SHP77 treated with DMSO at 0.1 percent for 48 hours (cell line): ENCODE measurements at regions not wholly inside any gene's neighbourhood (a gene's known extent, or its start where the extent isn't known, plus 50 kb on each side); places are given as distances from the start of the nearest gene placed in this dataset.

Experiments used
- DNase-seq: peaks from one replicate; lab custom pipeline; 2025; lab: John Stamatoyannopoulos, UW

DNA sequence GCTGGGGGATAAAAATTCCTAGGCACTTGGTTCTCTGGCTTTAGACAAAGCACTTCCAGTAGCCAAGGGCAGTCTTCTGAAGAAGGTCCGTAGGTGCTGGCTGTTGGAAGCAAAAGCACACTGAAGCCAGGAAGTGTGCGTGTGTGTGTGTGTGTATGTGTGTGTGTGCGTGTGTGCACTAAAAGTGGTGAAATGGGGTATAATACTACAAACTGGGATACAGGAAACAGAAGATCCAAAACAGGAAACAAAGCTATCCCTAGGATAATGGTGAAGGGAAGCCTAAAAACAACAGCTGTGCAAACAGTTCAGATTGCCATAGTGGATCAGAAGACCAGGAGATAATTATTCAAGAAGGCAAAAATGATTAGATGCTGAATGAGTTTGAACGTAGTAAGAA, 103.4 kb downstream of the IL20RB start:
- no peak for DNase-seq

DNA sequence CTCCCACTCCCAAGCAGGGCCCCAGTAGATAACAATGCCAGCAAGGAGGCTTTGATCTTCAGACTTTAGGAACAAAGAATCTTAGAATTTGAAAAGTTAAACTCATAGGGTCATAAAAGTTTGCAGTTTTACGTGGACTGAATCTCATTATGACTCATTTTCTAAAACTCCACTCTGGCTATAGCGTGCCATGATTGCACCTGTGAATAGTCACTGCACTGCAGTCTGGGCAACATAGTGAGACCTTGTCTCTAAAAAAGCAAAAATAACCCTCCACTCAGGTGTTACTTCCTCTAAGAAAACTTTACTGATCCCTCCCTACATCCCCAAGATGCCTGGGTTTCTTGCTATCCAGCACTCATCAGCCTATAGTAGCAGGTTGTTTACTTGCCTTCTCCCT, 104.5 kb downstream of the IL20RB start:
- no peak for DNase-seq

DNA sequence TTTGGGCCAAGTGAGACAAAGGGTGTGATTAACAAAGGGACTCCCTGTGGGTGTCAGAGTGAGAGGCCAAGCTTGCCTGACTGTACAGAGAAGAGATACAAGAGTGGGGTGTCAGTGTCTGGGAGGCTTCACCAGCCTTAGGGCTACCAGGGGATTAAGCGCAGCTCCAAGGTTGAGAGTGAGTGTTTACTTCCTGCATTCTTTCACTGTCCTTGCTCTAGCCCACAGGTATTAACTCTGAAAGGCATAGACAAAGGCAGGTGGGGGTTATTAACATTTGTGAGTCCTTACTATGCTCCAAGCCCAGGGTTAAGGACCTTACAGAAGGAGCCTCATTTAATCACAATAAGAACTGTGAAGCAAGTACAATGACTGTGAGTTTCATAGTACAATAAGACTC, 107.6 kb downstream of the IL20RB start:
- no peak for DNase-seq

DNA sequence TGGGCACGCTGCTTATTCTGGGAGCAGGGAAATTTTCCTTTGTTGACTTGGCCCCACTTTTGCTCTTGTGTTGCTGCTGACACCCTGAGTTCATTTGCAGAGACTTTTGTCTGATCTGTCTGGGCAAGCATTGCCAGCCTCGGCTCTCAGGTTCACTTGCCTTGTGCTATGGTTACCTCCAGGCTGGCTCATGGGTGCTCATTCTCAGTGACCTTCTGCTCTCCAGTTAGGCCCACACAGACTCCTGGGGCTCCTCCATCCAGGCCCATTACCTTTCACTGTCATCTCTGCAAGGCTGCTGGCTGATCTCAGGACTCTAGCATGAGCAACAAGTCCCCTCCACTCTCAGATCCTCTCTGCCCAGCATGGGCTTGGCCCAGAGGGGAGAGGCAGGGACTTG, 108.3 kb downstream of the IL20RB start:
- DNase-seq: no peak

DNA sequence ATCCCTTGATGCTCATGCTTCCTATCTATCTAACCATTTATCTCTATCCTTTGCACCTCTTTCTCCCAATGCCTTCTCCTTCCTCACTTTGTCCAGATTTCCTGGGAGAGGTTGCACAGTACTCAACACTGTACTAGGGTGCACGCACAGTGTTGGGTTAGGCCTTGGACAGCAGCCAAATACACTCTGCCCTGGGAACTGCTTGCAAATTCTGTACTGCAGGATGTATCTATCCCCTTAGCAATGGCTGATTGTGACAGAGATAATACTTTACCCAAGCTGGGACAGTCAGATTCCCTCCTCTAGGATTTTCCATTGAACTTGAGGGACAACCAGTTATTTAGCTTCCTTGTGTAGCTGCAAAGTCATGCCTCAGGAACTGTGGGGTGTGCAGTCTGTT, 113.3 kb downstream of the IL20RB start:
- no peak for DNase-seq

DNA sequence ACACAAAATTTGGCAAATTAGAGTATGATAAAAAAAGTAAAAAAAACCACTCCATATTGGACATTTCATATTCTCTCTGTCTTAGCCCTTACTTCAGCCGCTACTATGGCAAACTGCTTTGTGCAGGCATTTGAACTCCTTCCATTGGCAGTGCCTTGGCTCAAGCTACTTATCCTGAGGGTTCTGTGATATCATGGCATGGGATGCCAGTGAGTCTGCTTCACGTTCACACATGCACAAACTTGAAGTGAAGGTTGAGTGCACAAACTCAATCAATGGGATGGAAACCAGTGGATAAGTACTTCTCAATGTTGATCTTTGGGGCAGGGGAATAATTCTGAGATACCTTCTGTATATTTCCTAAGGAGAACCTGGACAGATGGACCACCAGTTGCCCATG, 117.2 kb downstream of the IL20RB start:
- no peak for DNase-seq

DNA sequence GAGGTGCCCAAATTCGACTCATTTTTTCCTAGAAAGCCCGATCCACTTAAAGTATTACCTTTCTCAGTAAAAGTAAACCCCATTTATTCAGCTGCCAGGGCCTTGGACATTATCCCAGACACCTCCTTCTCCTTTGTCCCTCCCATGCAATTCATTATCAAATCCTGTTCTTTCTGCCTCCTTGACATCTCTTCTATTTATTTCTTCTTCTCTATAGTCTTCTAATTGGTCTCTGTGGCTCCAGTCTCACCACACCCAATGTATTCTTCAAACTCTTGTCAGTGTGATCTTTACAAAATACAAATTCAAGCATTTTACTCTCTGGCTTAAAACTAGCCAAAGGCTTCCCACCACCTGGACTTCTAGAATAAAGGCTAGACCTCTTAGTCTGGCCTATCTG, 120.3 kb downstream of the IL20RB start:
- no peak for DNase-seq

DNA sequence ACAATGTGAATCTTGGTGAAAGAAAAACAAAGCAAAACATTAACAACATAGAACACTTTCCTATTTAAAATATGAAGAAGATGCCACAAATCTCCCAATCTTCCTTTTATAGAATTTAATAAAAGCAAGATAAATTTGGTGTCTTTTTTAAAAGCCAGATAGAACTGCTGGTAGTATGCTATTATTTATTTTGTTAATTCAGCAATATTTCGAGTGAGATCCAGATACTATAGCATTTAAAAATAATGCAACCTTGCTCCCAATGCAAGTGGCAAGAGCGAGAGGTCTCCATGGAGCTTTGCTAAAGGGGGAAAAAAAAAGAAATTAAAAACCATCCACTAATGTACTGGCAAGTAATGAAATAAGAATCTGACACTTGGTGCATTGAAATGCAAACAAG, 121.8 kb downstream of the IL20RB start:
- DNase-seq: no peak

DNA sequence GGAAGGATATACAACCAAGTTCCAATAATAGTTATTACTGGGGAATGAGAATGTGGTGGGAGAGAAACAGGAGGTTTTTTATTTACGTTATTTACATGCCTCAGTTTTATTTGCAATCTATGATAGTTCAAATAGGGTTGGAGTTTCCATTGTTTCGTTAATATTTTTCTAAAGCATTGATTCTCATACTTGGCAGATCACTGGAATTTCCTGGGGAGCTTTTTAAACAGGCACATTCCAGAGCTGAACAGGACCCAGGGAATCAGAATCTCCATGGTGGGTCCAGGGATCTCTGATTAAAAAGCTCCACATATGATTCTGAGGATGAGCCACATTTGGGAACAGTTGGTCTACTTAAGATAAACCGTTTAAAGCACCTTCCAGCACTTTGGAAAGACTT, 123.9 kb downstream of the IL20RB start:
- no peak for DNase-seq

DNA sequence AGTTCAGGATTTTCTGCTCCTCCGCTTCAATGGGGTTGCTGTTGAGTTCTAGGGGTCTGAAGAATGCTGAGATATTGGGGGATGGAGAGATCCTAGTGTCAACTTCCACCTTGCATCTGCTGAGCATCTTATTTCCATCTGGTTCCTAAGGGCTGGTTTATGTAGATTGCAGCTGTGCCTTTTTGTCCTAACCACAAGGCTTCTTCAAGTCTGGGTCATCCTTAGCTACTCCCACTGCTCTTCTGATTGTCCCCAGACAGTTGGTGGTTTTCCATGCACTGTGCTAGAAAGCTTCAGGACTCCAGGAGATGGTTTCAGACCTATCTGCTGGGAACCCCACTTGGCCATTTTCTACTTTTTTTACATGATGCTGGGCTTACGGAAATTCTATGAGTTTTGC, 125.0 kb downstream of the IL20RB start:
- no peak for DNase-seq

DNA sequence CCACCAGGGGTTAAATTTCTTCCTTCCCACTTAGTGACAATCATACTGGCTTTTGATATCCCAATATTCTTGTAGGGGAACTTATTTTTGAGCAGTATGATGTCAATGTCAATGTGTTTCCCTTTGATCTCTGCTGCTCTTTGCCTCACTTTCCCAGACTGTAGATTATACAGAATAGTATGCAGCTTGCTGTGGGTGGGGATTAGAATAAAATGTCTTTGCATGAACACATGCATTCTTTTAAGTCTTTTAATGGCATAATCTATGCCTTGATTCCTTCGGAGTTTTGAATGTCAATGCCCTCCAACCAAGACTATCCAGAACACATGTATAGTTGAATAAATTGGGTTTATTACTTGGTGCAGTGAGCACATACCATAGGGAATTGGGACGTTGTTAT, 125.5 kb downstream of the IL20RB start:
- DNase-seq: no peak

DNA sequence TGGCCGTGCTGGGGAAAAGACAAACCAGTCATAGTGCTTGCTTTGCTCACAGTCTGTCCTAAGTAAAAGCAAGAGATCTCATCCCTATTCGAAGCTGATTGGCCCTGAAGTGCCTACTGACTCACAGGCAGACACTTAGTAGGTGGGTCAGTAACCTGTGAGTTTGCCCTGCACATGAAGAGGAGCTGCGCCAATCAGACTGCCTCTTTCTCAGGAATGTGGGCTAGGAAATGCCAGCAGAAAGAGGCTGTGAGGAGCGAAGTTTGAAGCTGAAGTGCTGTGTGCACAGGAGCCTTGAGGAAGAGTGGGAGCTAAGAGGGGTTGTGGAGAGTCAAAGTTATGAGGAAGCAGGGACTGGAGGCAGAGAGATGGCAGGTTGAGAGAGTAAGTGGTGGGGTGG, 126.8 kb downstream of the IL20RB start:
- DNase-seq: no peak

DNA sequence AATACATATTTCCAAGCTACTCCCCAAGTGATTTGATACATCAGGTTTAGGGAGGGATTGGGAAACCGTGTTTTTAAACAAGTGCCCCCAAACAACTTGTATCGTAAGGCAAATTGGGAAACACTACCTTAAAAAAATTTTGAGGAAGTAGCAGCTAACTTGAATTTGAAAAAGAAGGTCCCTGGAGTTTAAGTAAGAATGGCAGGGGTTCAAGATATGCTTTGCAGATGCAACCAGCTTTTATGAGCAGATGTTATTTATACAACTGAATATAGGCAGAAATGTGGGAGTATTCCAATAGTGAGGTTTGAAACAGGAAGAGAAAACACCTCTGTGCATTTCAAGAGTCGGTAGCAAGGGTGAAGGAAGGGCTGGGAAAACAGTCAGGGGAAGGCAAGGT, 139.6 kb downstream of the IL20RB start:
- DNase-seq: no peak

DNA sequence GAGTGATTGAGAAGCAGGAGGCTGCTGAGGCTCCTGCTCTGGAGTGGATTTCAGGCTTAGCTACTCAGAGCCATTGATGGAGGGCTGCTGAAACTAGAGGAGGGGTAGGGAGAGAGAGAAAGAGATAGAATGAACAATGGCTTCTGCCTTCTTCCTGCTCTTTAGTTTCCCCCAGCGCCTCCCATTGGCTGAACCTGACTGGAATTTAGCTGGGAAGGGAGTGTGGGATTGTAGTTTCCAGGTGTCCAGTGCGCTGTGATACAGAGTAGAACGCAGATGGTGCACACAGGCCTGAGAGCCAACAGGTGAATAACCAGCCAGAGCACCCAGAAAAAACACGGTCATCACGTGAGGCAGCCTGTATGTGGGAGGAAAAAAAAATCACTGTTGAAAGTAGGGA, 140.1 kb downstream of the IL20RB start:
- DNase-seq: no peak

DNA sequence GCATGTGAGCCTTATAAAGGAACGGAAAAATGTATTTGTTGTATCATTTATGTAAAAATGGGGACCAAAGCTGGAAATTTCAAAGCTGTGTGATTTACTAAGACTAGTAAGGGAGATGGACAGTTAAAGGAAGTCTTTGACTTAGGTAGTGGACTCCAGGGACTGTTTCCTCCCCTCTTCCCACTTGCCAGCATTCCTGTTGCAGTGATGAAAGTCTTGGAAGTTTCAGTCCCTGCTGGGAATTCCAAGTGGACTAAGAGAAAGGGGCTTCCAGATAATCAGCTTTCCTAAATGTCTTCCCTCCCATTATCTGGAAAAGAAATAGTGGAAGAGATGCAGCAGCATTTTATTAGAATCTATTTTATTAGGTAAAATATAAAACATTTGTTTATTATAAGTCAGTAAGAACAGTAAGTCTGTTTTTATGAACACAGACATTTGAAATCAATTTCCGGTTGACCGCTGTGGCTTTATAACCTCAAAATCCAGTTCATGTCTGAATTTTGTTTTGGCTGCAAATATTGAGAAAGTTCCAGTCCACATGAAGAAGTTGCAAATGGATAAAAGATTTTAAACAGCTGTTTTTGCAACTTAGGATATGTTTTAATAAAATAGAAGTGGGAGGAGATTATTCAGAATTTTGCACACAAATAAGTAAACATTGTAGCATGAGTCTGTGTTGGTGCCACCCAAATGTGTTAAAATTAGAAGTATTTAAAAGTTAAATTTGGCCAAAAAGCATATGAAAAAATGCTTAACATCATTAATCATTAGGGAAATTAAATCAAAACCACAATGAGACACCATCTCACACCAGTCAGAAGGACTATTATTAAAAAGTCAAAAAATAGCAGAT, 141.8 kb downstream of the IL20RB start:
- no peak for DNase-seq

DNA sequence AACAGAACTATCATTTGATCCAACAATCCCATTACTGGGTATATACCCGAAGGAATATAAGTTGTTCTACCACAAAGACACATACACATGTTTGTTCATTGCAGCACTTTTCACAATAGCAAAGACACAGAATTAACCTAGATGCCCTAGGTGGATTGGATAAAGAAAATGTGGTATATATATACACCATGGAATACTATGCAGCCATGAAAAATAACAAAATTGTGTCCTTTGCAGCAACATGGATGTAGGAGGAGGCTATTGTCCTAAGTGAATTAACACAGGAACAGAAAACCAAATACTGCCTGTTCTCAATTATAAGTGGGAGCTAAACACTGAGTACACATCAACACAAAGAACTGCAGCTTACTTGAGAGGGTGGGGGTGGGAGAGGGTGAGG, 142.5 kb downstream of the IL20RB start:
- DNase-seq: no peak

DNA sequence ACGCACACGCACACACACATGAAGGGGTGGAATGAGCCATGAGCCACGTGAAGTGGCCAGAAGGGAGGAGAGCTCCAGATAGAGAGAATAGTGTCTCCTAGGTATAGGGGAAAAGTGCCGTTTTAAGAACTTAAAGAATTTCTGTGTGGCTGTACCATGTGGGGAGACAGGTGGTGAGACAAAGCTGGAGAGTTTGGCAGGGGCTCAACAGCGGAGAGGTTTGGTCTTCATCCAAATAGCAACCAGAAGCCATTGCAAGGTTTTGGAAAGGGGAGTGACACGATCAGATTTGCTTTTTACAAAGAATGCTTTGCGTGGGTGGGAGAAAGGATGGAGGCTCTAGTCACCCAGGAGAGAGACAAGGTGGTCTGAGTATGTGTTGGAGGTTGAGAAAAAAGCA, 146.0 kb downstream of the IL20RB start:
- DNase-seq: no peak

DNA sequence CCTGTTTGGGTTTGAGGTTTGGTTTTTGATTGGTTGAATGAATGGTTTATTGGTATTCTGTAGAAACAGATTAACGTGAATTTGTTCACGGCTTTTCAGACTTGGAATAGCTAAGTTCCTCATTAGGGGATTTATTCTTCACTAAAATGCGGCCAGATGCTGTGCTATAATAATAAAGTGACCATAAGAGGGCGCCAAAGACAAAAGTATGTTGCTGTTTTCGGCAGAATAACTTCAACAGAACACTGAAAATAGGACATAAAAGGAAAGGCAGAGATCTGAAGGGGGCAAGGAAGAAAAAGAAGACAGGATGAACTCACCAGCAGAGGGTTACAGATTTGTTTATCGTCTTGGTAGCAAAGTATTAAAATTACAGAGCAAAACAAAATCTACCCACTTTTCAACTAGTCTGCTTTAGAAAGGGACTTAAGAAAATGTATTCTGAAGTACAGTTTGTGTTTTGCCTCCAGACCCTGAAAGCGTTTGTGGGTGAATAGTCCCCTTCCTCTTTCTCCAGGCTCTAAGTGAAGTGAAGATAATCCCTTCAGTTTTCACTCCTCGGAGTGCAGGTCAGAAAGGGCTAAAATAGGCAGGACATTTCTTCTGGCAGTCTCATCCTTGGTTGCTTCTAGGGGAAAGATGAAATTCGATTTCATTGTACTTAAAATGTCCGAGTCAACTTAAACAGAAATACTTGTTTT, 147.6 kb downstream of the IL20RB start:
- peak; percentile 20 for DNase-seq

DNA sequence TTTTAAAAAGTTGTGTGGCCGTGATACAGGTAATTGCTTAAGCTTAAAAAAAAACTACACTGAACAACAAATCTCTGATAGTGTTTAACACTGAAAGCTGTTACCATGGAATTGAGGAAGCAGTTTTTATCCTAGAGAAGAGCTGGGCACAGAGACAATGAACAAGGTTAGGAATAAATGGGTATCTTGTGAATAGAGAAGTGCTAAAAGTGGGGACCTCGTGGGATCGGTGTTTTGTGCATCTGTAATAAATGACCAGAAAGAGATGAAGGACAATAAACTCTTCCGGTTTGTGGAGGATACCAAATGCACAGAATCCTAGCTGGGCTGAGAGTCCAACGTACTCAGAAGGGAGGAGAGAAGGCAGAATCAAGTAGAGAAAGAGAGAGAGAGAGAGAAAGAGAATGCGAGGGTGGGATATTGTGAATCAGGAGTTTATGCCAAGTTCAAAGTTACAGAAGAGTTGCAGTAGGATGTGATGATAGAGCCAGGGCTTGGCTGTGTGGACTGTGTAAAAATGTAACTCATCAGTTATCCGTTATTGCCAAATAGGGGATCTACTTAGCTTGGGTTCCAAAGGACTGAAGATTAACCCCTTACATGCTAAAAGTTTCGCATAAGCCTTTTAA, 148.9 kb downstream of the IL20RB start:
- no peak for DNase-seq

DNA sequence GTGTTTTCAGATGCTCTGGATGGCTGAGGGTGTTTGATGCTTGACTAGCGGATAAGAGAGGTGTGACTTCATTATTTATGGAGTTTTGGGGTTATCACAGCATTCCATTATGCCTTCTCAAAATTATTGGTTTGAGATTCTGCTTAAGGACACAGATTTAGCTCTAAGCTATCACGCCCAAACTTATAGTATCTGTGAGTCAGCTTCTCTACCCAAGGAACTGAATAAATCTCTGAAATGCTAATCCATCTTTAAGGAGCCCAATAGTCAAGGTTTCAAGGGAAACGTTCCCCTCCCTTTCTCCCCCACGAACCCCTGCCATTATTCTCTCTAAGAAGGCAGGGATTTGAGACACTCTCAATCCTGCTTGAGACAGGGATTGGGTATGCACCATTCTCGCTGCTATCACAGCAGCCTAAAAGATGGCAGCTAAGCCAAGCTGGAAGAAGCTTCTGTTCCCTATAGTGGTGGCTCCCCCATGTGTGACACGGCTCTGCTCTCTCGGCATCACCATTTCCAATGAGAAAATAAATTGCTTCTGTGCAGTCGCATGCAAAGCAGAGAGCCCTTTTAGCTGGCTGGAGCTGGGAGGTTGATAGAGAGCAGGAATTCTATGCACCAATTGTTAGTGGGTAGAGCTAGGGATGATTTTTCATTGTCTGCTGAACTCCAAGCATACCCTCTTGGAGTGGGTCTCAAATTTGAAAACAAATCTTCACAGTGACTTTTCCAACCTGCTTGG, 151.1 kb downstream of the IL20RB start:
- no peak for DNase-seq

DNA sequence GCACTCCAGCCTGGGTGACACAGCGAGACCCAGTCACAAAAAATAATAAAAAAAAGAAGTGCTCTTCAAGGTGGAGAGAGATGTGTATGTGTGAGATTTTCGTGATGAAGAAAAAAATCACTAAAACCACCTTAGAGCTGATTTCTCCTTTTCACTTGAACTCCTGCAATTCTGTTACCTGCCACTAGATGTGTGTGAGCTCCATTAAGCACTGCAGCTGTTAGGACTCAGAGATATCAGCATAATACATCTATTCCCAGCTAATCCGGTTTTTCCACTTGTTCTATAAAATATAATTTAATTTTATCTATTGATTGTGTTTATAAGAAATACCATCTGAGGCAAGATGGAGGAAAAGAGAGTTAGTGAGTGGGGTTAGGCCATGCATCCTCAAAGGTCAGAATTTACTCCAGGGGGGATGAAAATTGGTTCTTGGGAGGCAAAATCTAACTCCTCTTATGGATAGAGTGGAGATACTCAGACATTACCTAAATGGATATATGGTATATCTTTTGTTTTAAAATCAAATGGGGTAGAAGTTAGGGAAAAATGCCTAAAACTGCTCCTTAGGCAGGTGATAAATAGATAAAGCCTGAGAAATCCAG, 152.7 kb downstream of the IL20RB start:
- no peak for DNase-seq

DNA sequence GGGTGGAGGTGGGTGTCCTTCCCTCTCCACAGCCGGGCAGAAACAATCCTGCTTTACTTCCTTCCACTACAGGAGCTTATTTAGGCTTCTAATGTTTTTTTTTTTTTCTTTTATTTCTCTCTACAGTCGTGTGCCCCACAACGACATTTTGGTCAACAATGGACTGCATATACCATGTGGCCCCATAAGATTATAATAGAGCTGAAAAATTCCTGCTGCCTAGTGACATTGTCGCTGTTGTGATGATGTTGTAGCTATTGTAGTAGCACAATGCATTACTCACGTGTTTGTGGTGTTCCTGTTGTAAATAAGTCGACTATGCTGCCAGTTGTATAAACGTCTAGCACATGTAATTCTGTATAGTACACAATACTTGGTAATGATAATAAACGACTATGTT, 153.7 kb downstream of the IL20RB start:
- DNase-seq: no peak
